Body of pancreas (tissue), 4 donors: ENCODE measurements at regions not wholly inside any gene's neighbourhood (a gene's known extent, or its start where the extent isn't known, plus 50 kb on each side); places are given as distances from the start of the nearest gene placed in this dataset.

Experiments
- ATAC-seq: fragments of 150-250 bp; one replicate; pipeline ENCODE4 v1.9.1; 2016
- DNase-seq, 4 donors: peaks; one replicate each; pipeline ENCODE4 v3.0.0-alpha.2; 2019
- H3K27ac ChIP-seq, 4 donors: fragments of 200-600 bp; sonication (generic); 1 replicate in 3 of 4; 2 replicates in 1 of 4; pipeline versions ENCODE4 v1.5.1 to v1.6.1; 2016 to 2019; ENCODE audit warnings: mild to moderate bottlenecking in 1 of 4, mixed read lengths in 1 of 4, moderate library complexity in 1 of 4
- H3K27me3 ChIP-seq, 2 donors: fragments of 200-600 bp; sonication (generic); one replicate each; pipeline ENCODE4 v1.6.0; 2016; ENCODE audit warnings: mild to moderate bottlenecking in 1 of 2
- H3K36me3 ChIP-seq, 2 donors: fragments of 200-600 bp; sonication (generic); replicated peaks in 1 of 2; 2 replicates each; pipeline ENCODE4 v1.5.1; 2016; ENCODE audit warnings: low read depth in 2 of 2; ENCODE audit not compliant: insufficient read depth in 1 of 2
- H3K4me1 ChIP-seq: fragments of 200-600 bp; sonication (generic); one replicate; pipeline ENCODE4 v1.6.0; 2016
- H3K4me3 ChIP-seq, 2 donors: fragments of 200-600 bp; sonication (generic); 1 replicate in 1 of 2; 2 replicates in 1 of 2; pipeline ENCODE4 v1.5.1; 2016 to 2019
- H3K9me3 ChIP-seq, 3 donors: fragments of 200-600 bp; sonication (generic); 1 replicate in 2 of 3; 2 replicates in 1 of 3; pipeline ENCODE4 v1.5.1; 2016
- CTCF ChIP-seq, 7 experiments: fragments of 450-650 bp in 4 of 7; fragments of 200-600 bp in 3 of 7; sonication (generic) in 3 of 7; IDR thresholded peaks; one replicate each; pipeline ENCODE4 v1.5.1; 2016 to 2019; ENCODE audit warnings: antibody characterized with exemption in 7 of 7
- POLR2A ChIP-seq, 3 donors: fragments of 450-650 bp; IDR thresholded peaks; one replicate each; pipeline ENCODE4 v1.6.1; 2016; ENCODE audit warnings: antibody characterized with exemption in 3 of 3, mild to moderate bottlenecking in 2 of 3
- WGBS, 2 donors: methylation state at CpG; one replicate each; pipeline ENCODE4 v1.1.5; 2017; 5-methylcytosine and 5-hydroxymethylcytosine counted together
- intact Hi-C: fragments of 100-400 bp; cut with DNase I; formaldehyde crosslinking; loops from one replicate; pipeline ENCODE4 v1.15.1; 2023

GRCh38 chr1:163706915-163707314 is 385.2 kb downstream of the NUF2 start:
- intact Hi-C loops = no loop called here
- H3K4me1 ChIP-seq = no peaks in the 10 kb centered on the region
- no peak for TF ChIP-seq POLR2A (IDR thresholded peaks at IDR 0.05)
- no peaks in the 10 kb centered on the region for H3K9me3 ChIP-seq
- no peaks in the 10 kb centered on the region for H3K27me3 ChIP-seq
- no peak overlapping the region for H3K27ac ChIP-seq
- no peak overlapping the region for H3K4me3 ChIP-seq
- no peaks in the 10 kb centered on the region for H3K36me3 ChIP-seq
- WGBS, 2 donors = 46 to 66% methylated on average over 1 of the region's 1 CpG
- ATAC-seq (no peak), DNase-seq (no peak)

- no peaks in the 10 kb centered on the region for H3K36me3 ChIP-seq
- no peak overlapping the region for H3K27ac ChIP-seq
- 63 to 80% methylated on average over 1 of the region's 1 CpG for WGBS, 2 donors
- H3K27me3 ChIP-seq = no peaks in the 10 kb centered on the region
- intact Hi-C loops = no loop called here
- no peaks in the 10 kb centered on the region for H3K4me1 ChIP-seq
- no peak for ATAC-seq
- DNase-seq = no peak
- TF ChIP-seq POLR2A (IDR thresholded peaks at IDR 0.05) = no peak
- no peak for TF ChIP-seq CTCF (IDR thresholded peaks at IDR 0.05)
- H3K9me3 ChIP-seq = no peaks in the 10 kb centered on the region
- no peak overlapping the region for H3K4me3 ChIP-seq
Measured at GRCh38 chr1:163709636-163710035, 387.9 kb downstream of the NUF2 start.

DNA sequence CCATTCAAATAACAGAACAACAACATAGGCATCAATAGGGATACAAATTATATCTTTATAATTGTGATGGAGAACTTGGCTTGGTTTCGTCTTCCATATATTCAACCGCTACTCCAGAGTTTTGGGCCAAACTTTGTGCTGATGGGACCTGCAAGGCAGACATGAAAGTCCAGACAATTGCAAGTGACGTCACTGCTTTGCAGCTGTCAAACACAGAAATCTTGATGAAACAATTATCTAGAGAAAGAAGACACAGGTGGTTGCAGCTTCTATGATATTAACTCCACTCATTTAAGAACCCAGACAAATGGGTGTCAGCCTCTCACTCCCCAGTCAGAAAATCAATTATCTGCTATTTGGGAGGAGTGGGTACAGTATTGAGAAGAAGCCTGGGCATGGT is 390.6 kb downstream of the NUF2 start:
- ATAC-seq = no peak

GRCh38 chr1:163720294-163720693 is 398.5 kb downstream of the NUF2 start:
- no peak overlapping the region for H3K4me3 ChIP-seq
- no peak for TF ChIP-seq POLR2A (IDR thresholded peaks at IDR 0.05)
- no peak for TF ChIP-seq CTCF (IDR thresholded peaks at IDR 0.05)
- DNase-seq (no peak), ATAC-seq (no peak)
- H3K27me3 ChIP-seq = no peaks in the 10 kb centered on the region
- no peaks in the 10 kb centered on the region for H3K36me3 ChIP-seq
- 68 to 79% methylated on average over 3 of the region's 3 CpGs for WGBS, 2 donors
- H3K4me1 ChIP-seq = no peaks in the 10 kb centered on the region
- peaks cover 0 to 5% (median 0%) of the 10 kb centered on the region in 3 donors for H3K9me3 ChIP-seq
- intact Hi-C loops = no loop called here
- H3K27ac ChIP-seq = no peak overlapping the region

More for the DNA sequence above, 390.6 kb downstream of the NUF2 start:
- Histone ChIP-seq H3K27ac (no peak overlapping the region), H3K4me1 (no peaks in the 10 kb centered on the region), H3K36me3 (no peaks in the 10 kb centered on the region), H3K27me3 (no peaks in the 10 kb centered on the region), H3K4me3 (no peak overlapping the region), H3K9me3 (no peaks in the 10 kb centered on the region)
- intact Hi-C loops = no loop called here
- TF ChIP-seq CTCF (IDR thresholded peaks at IDR 0.05) = no peak
- TF ChIP-seq POLR2A (IDR thresholded peaks at IDR 0.05) = no peak
- 78 to 83% methylated on average over 3 of the region's 3 CpGs for WGBS, 2 donors
- no peak for DNase-seq

DNA sequence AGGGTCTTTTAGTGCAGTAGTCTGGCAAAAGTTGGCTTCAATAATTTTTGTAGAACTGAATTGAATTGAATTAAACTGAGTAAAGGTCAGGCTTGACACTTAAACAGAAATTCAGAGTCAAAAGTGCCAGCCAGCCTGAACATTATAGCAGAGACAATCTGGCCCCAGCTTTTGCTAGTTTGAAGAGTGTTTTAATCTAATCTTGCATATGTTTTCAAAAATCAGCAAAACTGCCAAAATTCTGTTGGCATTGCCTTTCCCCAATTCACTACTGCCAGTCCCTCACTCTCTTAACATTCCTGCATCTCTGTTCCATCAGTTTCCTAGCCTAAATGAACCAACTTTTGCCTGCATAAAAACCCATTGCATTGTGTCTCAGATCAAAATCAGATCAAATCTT is 403.8 kb downstream of the NUF2 start:
- no peak for TF ChIP-seq POLR2A (IDR thresholded peaks at IDR 0.05)
- no peak for TF ChIP-seq CTCF (IDR thresholded peaks at IDR 0.05)
- DNase-seq (no peak), ATAC-seq (no peak)
- no peak overlapping the region for H3K4me3 ChIP-seq
- no peaks in the 10 kb centered on the region for H3K9me3 ChIP-seq
- no peak overlapping the region for H3K27ac ChIP-seq
- intact Hi-C loops = no loop called here
- no peaks in the 10 kb centered on the region for H3K4me1 ChIP-seq
- H3K36me3 ChIP-seq = no peaks in the 10 kb centered on the region
- H3K27me3 ChIP-seq = no peaks in the 10 kb centered on the region
